Muscle of leg (tissue), 3 donors: ENCODE measurements at regions not wholly inside any gene's neighbourhood (a gene's known extent, or its start where the extent isn't known, plus 50 kb on each side); places are given as distances from the start of the nearest gene placed in this dataset.

ENCODE experiments used
- DNase-seq: peaks from one replicate; pipeline ENCODE4 v3.0.0; 2013
- H3K27ac ChIP-seq: one replicate; pipeline ENCODE4 v1.5.1; 2013; ENCODE audit warnings: mild to moderate bottlenecking, low read length, control low read depth
- H3K27me3 ChIP-seq: one replicate; pipeline ENCODE4 v1.6.1; 2013; ENCODE audit warnings: low read length; ENCODE audit not compliant: control insufficient read depth, insufficient read depth
- H3K36me3 ChIP-seq: one replicate; pipeline ENCODE4 v1.6.1; 2013; ENCODE audit warnings: low read length; ENCODE audit not compliant: control insufficient read depth, insufficient read depth
- H3K4me1 ChIP-seq: one replicate; pipeline ENCODE4 v1.6.1; 2013; ENCODE audit warnings: low read length; ENCODE audit not compliant: control insufficient read depth, insufficient read depth
- H3K4me3 ChIP-seq: one replicate; pipeline ENCODE4 v1.5.1; 2013; ENCODE audit warnings: low read length, control low read depth
- H3K9me3 ChIP-seq: replicated peaks from 2 replicates; pipeline ENCODE4 v1.6.1; 2013; ENCODE audit warnings: low read depth, low read length; ENCODE audit not compliant: control insufficient read depth
- WGBS: methylation state at CpG from one replicate; pipeline ENCODE4 v1.1.5; 2013; ENCODE audit warnings: missing lambda C conversion rate; ENCODE audit not compliant: insufficient coverage; 5-methylcytosine and 5-hydroxymethylcytosine counted together

- DNase-seq, result no peak
- H3K36me3 ChIP-seq, result no peaks in the 10 kb centered on the region
- no peak overlapping the region for H3K27ac ChIP-seq
- no peaks in the 10 kb centered on the region for H3K4me1 ChIP-seq
- H3K27me3 ChIP-seq, result no peaks in the 10 kb centered on the region
- no peak overlapping the region for H3K4me3 ChIP-seq
- 83% methylated on average over 1 of the region's 4 CpGs for WGBS
- H3K9me3 ChIP-seq, result no peaks in the 10 kb centered on the region
Observed at GRCh38 chr3:28716939-28717338, 368.3 kb upstream of the AZI2 start.

- no peaks in the 10 kb centered on the region for H3K27me3 ChIP-seq
- no peak for DNase-seq
- whole genome bisulfite sequencing, result 82% methylated on average over 3 of the region's 4 CpGs
- H3K4me3 ChIP-seq, result no peak overlapping the region
- no peaks in the 10 kb centered on the region for H3K9me3 ChIP-seq
- H3K4me1 ChIP-seq, result no peaks in the 10 kb centered on the region
- H3K36me3 ChIP-seq, result no peaks in the 10 kb centered on the region
- H3K27ac ChIP-seq, result no peak overlapping the region
Observed at GRCh38 chr3:28718074-28718849, 369.6 kb upstream of the AZI2 start.

GRCh38 chr3:28726840-28727239 lies 378.2 kb upstream of the AZI2 start:
- no CpG with 5 or more reads among the region's 3 CpGs for WGBS
- Histone ChIP-seq H3K9me3 (no peaks in the 10 kb centered on the region), H3K4me1 (no peaks in the 10 kb centered on the region), H3K27ac (no peak overlapping the region), H3K4me3 (no peak overlapping the region), H3K36me3 (no peaks in the 10 kb centered on the region), H3K27me3 (no peaks in the 10 kb centered on the region)
- no peak for DNase-seq

- Histone ChIP-seq H3K27me3 (no peaks in the 10 kb centered on the region), H3K36me3 (no peaks in the 10 kb centered on the region), H3K27ac (no peak overlapping the region), H3K4me3 (no peak overlapping the region), H3K9me3 (no peaks in the 10 kb centered on the region), H3K4me1 (no peaks in the 10 kb centered on the region)
- no peak for DNase-seq
Observed at GRCh38 chr3:28727307-28727706, 378.7 kb upstream of the AZI2 start.

GRCh38 chr3:28738425-28738824 lies 389.8 kb upstream of the AZI2 start:
- Histone ChIP-seq H3K27ac (no peak overlapping the region), H3K4me1 (peaks cover under 1% of the 10 kb centered on the region)
- WGBS, result no CpG with 5 or more reads among the region's 2 CpGs

GRCh38 chr3:28739647-28740046 lies 391.0 kb upstream of the AZI2 start:
- no peaks in the 10 kb centered on the region for H3K36me3 ChIP-seq
- H3K9me3 ChIP-seq, result no peaks in the 10 kb centered on the region
- no peak overlapping the region for H3K27ac ChIP-seq
- no CpG with 5 or more reads among the region's 1 CpG for WGBS
- H3K4me1 ChIP-seq, result peaks cover 2% of the 10 kb centered on the region
- H3K27me3 ChIP-seq, result no peaks in the 10 kb centered on the region
- DNase-seq, result no peak
- H3K4me3 ChIP-seq, result no peak overlapping the region

More at GRCh38 chr3:28738425-28738824, 389.8 kb upstream of the AZI2 start:
- H3K9me3 ChIP-seq, result peaks cover 2% of the 10 kb centered on the region
- no peaks in the 10 kb centered on the region for H3K36me3 ChIP-seq
- DNase-seq, result no peak
- no peaks in the 10 kb centered on the region for H3K27me3 ChIP-seq
- no peak overlapping the region for H3K4me3 ChIP-seq

- H3K4me3 ChIP-seq, result no peak overlapping the region
- no peaks in the 10 kb centered on the region for H3K36me3 ChIP-seq
- H3K27ac ChIP-seq, result no peak overlapping the region
- DNase-seq, result peak; percentile 21
- peaks cover 8% of the 10 kb centered on the region for H3K4me1 ChIP-seq
- WGBS, result 60% methylated on average over 1 of the region's 2 CpGs
- H3K27me3 ChIP-seq, result no peaks in the 10 kb centered on the region
- no peaks in the 10 kb centered on the region for H3K9me3 ChIP-seq
Observed at GRCh38 chr3:28743271-28743670, 394.6 kb upstream of the AZI2 start.

GRCh38 chr3:28743831-28744230 lies 395.2 kb upstream of the AZI2 start:
- WGBS, result 80% methylated on average over 2 of the region's 4 CpGs
- Histone ChIP-seq H3K9me3 (no peaks in the 10 kb centered on the region), H3K4me1 (peaks cover 8% of the 10 kb centered on the region), H3K4me3 (no peak overlapping the region), H3K36me3 (no peaks in the 10 kb centered on the region), H3K27me3 (no peaks in the 10 kb centered on the region), H3K27ac (no peak overlapping the region)
- DNase-seq, result no peak

- no CpG with 5 or more reads among the region's 4 CpGs for WGBS
Observed at GRCh38 chr3:28745436-28745835, 396.8 kb upstream of the AZI2 start.

GRCh38 chr3:28745916-28746617 lies 397.4 kb upstream of the AZI2 start:
- H3K36me3 ChIP-seq, result no peaks in the 10 kb centered on the region
- H3K4me3 ChIP-seq, result no peak overlapping the region
- no peaks in the 10 kb centered on the region for H3K27me3 ChIP-seq
- peak overlapping the region; percentile 43 for H3K27ac ChIP-seq
- no CpG with 5 or more reads among the region's 6 CpGs for WGBS
- peak; percentile 77 for DNase-seq
- H3K4me1 ChIP-seq, result peaks cover 8% of the 10 kb centered on the region
- H3K9me3 ChIP-seq, result no peaks in the 10 kb centered on the region

More at GRCh38 chr3:28745436-28745835, 396.8 kb upstream of the AZI2 start:
- Histone ChIP-seq H3K4me3 (no peak overlapping the region), H3K36me3 (no peaks in the 10 kb centered on the region), H3K27me3 (no peaks in the 10 kb centered on the region), H3K4me1 (peaks cover 8% of the 10 kb centered on the region), H3K27ac (no peak overlapping the region), H3K9me3 (no peaks in the 10 kb centered on the region)
- DNase-seq, result no peak
